Adrenal gland (tissue), 9 donors: ENCODE measurements at regions not wholly inside any gene's neighbourhood (a gene's known extent, or its start where the extent isn't known, plus 50 kb on each side); places are given as distances from the start of the nearest gene placed in this dataset.

Source experiments
- DNase-seq, 7 donors: peaks; one replicate each; pipeline ENCODE4 v3.0.0-alpha.2; 2019 to 2020
- H3K27ac ChIP-seq, 5 donors: fragments of 200-600 bp; sonication (generic) in 4 of 5; 1 replicate in 3 of 5; 2 replicates in 2 of 5; pipeline versions ENCODE4 v1.5.1 to v1.8.0; 2016 to 2020; ENCODE audit warnings: mild to moderate bottlenecking in 1 of 5
- H3K27me3 ChIP-seq: fragments of 200-600 bp; 2 replicates; pipeline ENCODE4 v1.8.0; 2021
- H3K36me3 ChIP-seq, 2 donors: fragments of 200-600 bp; replicated peaks in 1 of 2; 1 replicate in 1 of 2; 2 replicates in 1 of 2; pipeline versions ENCODE4 v1.5.1 to v1.8.0; 2018 to 2022
- H3K4me1 ChIP-seq, 2 donors: fragments of 200-600 bp; replicated peaks in 1 of 2; 1 replicate in 1 of 2; 2 replicates in 1 of 2; pipeline versions ENCODE4 v1.5.1 to v1.8.0; 2018 to 2021
- H3K4me3 ChIP-seq, 4 donors: fragments of 200-600 bp; sonication (generic) in 3 of 4; one replicate each; pipeline ENCODE4 v1.5.1; 2016 to 2018
- H3K9me3 ChIP-seq, 3 donors: fragments of 200-600 bp; sonication (generic) in 1 of 3; replicated peaks in 1 of 3; 1 replicate in 2 of 3; 2 replicates in 1 of 3; pipeline versions ENCODE4 v1.5.1 to v1.8.0; 2016 to 2021
- CTCF ChIP-seq, 6 experiments: fragments of 450-650 bp in 4 of 6; fragments of 200-600 bp in 2 of 6; sonication (generic) in 1 of 6; IDR thresholded peaks; 1 replicate in 5 of 6; 2 replicates in 1 of 6; pipeline versions ENCODE4 v1.5.1 to v1.8.0; 2016 to 2021; ENCODE audit warnings: antibody characterized with exemption in 6 of 6, mild to moderate bottlenecking in 2 of 6, moderate library complexity in 1 of 6
- POLR2A ChIP-seq, 2 donors: fragments of 450-650 bp; IDR thresholded peaks; one replicate each; pipeline ENCODE4 v1.6.1; 2017; ENCODE audit warnings: antibody characterized with exemption in 2 of 2, mild to moderate bottlenecking in 2 of 2, moderate library complexity in 1 of 2
- WGBS, 4 donors: extraction: QIAGEN DNeasy Blood & Tissue Kit in 2 of 4; methylation state at CpG; one replicate each; pipeline versions ENCODE4 v1.1.5 to v1.1.7; 2013 to 2017; 5-methylcytosine and 5-hydroxymethylcytosine counted together
- intact Hi-C, 2 donors: fragments of 100-400 bp; cut with DNase I; formaldehyde crosslinking; loops; one replicate each; pipeline versions ENCODE4 v1.14.1 to v1.15.0; 2022 to 2023
- donor health status: healthy with polysubstance abuse.
- donor health status: Bipolar disorder and iron deficiency.
- donor health status: DM: yes; HTN: yes; CAD: no.
- donor health status: DM: no; HTN: no; CAD: no.
- donor health status: DM: no; HTN: no; CAD: no.

- H3K27me3 ChIP-seq: no peaks in the 10 kb centered on the region
- intact Hi-C loops: no loop called here
- H3K4me1 ChIP-seq: peaks cover 0 to 6% of the 10 kb centered on the region in 2 donors
- no peaks in the 10 kb centered on the region for H3K9me3 ChIP-seq
- H3K27ac ChIP-seq: no peak overlapping the region
- WGBS, 4 donors: 68 to 86% (median 84%) methylated on average over 7 of the region's 7 CpGs
- DNase-seq: no peak
- no peaks in the 10 kb centered on the region for H3K36me3 ChIP-seq
- TF ChIP-seq POLR2A (IDR thresholded peaks at IDR 0.05): no peak
- no peak for TF ChIP-seq CTCF (IDR thresholded peaks at IDR 0.05)
- H3K4me3 ChIP-seq: no peak overlapping the region
Measured at GRCh38 chr15:62647843-62648505, 394.6 kb upstream of the TPM1 start.

GRCh38 chr15:62648954-62649353, 393.6 kb upstream of the TPM1 start:
- no peaks in the 10 kb centered on the region for H3K9me3 ChIP-seq
- 84 to 91% (median 88%) methylated on average over 6 of the region's 6 CpGs for WGBS, 4 donors
- H3K4me3 ChIP-seq: no peak overlapping the region
- H3K36me3 ChIP-seq: no peaks in the 10 kb centered on the region
- intact Hi-C loops: no loop called here
- peaks cover 0 to 6% of the 10 kb centered on the region in 2 donors for H3K4me1 ChIP-seq
- no peaks in the 10 kb centered on the region for H3K27me3 ChIP-seq
- no peak for DNase-seq
- TF ChIP-seq POLR2A (IDR thresholded peaks at IDR 0.05) (no peak), CTCF (IDR thresholded peaks at IDR 0.05) (peak in 4 of 6 experiments; percentile 5 to 35 (median 32))
- H3K27ac ChIP-seq: no peak overlapping the region

GRCh38 chr15:62649793-62650420, 392.6 kb upstream of the TPM1 start:
- Histone ChIP-seq H3K27me3 (no peaks in the 10 kb centered on the region), H3K4me1 (peaks cover 0 to 6% of the 10 kb centered on the region in 2 donors), H3K27ac (peak overlapping the region in 1 of 5 donors; percentile 5), H3K4me3 (no peak overlapping the region), H3K9me3 (no peaks in the 10 kb centered on the region), H3K36me3 (no peaks in the 10 kb centered on the region)
- 79 to 86% (median 84%) methylated on average over 12 of the region's 12 CpGs for WGBS, 4 donors
- peak in 6 of 7 donors; percentile 29 to 67 (median 47) for DNase-seq
- intact Hi-C loops: no loop called here
- TF ChIP-seq POLR2A (IDR thresholded peaks at IDR 0.05): no peak
- no peak for TF ChIP-seq CTCF (IDR thresholded peaks at IDR 0.05)

GRCh38 chr15:62653122-62653521, 389.4 kb upstream of the TPM1 start:
- peak in 1 of 7 donors; percentile 25 for DNase-seq
- H3K27me3 ChIP-seq: no peaks in the 10 kb centered on the region
- 74 to 87% (median 84%) methylated on average over 3 of the region's 3 CpGs for WGBS, 4 donors
- intact Hi-C loops: no loop called here
- no peaks in the 10 kb centered on the region for H3K9me3 ChIP-seq
- H3K4me1 ChIP-seq: no peaks in the 10 kb centered on the region
- peak overlapping the region in 2 of 5 donors; percentile 48 to 62 for H3K27ac ChIP-seq
- H3K4me3 ChIP-seq: no peak overlapping the region
- TF ChIP-seq POLR2A (IDR thresholded peaks at IDR 0.05) (no peak), CTCF (IDR thresholded peaks at IDR 0.05) (no peak)
- H3K36me3 ChIP-seq: no peaks in the 10 kb centered on the region
